ENCODE measurements at regions not wholly inside any gene's neighbourhood (a gene's known extent, or its start where the extent isn't known, plus 50 kb on each side); places are given as distances from the start of the nearest gene placed in this dataset.

DNA sequence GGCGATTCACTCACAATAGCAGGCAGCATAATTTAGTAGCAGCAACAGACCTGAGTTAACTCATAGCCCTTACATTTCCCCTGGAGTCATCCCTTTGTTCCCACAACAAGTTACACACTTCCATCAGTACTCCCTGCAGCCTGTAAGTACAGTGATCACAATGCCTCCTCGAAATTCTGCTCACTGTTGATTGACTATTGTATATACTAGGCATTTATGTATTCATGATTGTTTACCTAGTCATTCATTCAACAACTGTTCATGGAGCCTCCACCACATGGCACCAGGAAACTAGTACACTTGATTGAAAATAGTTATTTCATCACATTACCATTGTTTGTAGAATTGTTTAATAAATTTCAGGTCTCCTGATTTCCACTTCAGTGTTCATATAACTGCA is 71.4 kb upstream of the P3H2 start:
- H3K27ac ChIP-seq (ENCODE audit: poor library complexity, severe bottlenecking): no peak overlapping the region
- H3K4me1 ChIP-seq (ENCODE audit: insufficient read depth, poor library complexity, severe bottlenecking): no peaks in the 10 kb centered on the region
- TF ChIP-seq, protein P1, sequence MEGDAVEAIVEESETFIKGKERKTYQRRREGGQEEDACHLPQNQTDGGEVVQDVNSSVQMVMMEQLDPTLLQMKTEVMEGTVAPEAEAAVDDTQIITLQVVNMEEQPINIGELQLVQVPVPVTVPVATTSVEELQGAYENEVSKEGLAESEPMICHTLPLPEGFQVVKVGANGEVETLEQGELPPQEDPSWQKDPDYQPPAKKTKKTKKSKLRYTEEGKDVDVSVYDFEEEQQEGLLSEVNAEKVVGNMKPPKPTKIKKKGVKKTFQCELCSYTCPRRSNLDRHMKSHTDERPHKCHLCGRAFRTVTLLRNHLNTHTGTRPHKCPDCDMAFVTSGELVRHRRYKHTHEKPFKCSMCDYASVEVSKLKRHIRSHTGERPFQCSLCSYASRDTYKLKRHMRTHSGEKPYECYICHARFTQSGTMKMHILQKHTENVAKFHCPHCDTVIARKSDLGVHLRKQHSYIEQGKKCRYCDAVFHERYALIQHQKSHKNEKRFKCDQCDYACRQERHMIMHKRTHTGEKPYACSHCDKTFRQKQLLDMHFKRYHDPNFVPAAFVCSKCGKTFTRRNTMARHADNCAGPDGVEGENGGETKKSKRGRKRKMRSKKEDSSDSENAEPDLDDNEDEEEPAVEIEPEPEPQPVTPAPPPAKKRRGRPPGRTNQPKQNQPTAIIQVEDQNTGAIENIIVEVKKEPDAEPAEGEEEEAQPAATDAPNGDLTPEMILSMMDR (IDR thresholded peaks at IDR 0.05; ENCODE audit: poor library complexity, severe bottlenecking): no peak
- DNase-seq (ENCODE audit: low spot score): no peak
- no peak for ATAC-seq (ENCODE audit: low read depth)
- H3K36me3 ChIP-seq (ENCODE audit: low read depth): no peaks in the 10 kb centered on the region
- H3K27me3 ChIP-seq (ENCODE audit: insufficient read depth, poor library complexity, severe bottlenecking): no peaks in the 10 kb centered on the region
- H3K4me3 ChIP-seq (ENCODE audit: severe bottlenecking): no peak overlapping the region
- no peaks in the 10 kb centered on the region for H3K9me3 ChIP-seq (ENCODE audit: severe bottlenecking)

DNA sequence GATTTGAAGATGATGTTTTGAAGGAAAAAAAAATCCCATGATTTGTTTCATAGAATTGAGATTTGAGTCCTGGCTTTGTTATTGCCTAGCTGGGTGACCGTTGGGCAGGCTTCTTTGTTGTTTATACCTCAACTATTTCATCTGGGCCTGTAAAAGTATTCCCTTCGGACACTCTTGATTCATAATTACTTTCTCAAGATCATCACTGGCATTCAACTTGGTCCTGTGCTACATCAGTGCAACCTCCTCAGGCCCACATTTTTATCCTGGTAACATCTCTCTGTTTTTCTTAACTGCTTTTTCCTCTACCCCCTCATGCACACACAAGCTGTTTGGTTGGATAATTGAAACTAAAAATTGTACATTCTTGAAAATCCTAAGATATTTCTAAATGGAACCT is 67.5 kb upstream of the P3H2 start:
- TF ChIP-seq, protein P1 (IDR thresholded peaks at IDR 0.05; ENCODE audit: poor library complexity, severe bottlenecking): no peak
- DNase-seq (ENCODE audit: low spot score) (no peak), ATAC-seq (ENCODE audit: low read depth) (no peak)
- Histone ChIP-seq H3K4me3 (ENCODE audit: severe bottlenecking) (no peak overlapping the region), H3K9me3 (ENCODE audit: severe bottlenecking) (no peaks in the 10 kb centered on the region), H3K36me3 (ENCODE audit: low read depth) (no peaks in the 10 kb centered on the region), H3K27me3 (ENCODE audit: insufficient read depth, poor library complexity, severe bottlenecking) (no peaks in the 10 kb centered on the region), H3K27ac (ENCODE audit: poor library complexity, severe bottlenecking) (no peak overlapping the region), H3K4me1 (ENCODE audit: insufficient read depth, poor library complexity, severe bottlenecking) (peaks cover 10% of the 10 kb centered on the region)

DNA sequence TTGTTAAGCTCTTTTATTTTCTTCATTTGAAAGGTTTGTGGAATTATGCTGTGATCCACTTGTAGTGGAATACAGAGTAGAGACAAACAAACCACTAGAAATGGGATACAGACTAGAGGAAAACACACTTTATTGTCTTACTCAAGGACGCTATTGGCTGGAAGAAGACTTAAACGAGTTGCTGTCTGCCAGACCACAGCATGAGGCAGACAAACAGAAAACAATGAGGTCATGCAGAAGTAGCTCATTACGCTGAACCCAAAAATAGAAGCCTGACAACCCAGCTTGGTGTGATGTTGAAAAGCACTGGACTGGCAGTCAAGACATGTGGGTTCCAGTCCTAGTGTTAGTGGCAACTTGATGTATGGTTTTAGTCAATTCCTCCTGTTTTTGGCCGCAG is 62.4 kb upstream of the P3H2 start:
- H3K36me3 ChIP-seq (ENCODE audit: low read depth): no peaks in the 10 kb centered on the region
- no peak for ATAC-seq (ENCODE audit: low read depth)
- TF ChIP-seq, protein P1 (IDR thresholded peaks at IDR 0.05; ENCODE audit: poor library complexity, severe bottlenecking): no peak
- peak overlapping the region; percentile 5 for H3K27ac ChIP-seq (ENCODE audit: poor library complexity, severe bottlenecking)
- peaks cover 19% of the 10 kb centered on the region for H3K4me1 ChIP-seq (ENCODE audit: insufficient read depth, poor library complexity, severe bottlenecking)
- H3K4me3 ChIP-seq (ENCODE audit: severe bottlenecking): no peak overlapping the region
- H3K9me3 ChIP-seq (ENCODE audit: severe bottlenecking): no peaks in the 10 kb centered on the region
- DNase-seq (ENCODE audit: low spot score): no peak
- H3K27me3 ChIP-seq (ENCODE audit: insufficient read depth, poor library complexity, severe bottlenecking): no peaks in the 10 kb centered on the region

DNA sequence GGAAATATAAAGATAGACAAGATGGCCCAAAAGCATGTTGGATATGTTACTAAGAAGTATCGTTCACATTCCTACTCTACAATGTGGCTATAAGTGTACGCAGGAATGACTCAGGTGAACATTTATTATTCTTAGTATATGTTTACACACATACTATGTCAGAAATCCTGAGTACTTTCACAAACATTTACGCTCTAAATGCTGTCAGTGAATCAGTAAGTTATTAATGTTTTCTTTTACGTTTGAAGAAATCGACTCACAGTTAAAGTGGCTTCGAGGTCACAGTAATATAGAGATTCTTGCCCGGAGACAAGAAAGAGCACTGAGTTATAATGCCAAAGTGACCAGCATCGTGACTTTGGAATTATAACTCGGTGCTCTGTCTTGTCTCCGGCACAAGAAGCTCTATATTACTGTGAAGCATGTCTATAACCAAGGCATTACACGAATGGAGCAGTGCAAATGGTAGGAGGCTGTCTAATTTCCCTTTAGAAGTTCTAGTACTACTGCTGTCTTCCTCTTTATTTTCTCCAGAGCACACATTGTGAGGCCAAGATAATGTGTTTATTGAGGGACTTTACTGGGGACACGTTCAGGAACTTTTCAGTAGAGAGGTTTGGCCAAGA is 61.8 kb upstream of the P3H2 start:
- peaks cover 19% of the 10 kb centered on the region for H3K4me1 ChIP-seq (ENCODE audit: insufficient read depth, poor library complexity, severe bottlenecking)
- H3K27me3 ChIP-seq (ENCODE audit: insufficient read depth, poor library complexity, severe bottlenecking): no peaks in the 10 kb centered on the region

DNA sequence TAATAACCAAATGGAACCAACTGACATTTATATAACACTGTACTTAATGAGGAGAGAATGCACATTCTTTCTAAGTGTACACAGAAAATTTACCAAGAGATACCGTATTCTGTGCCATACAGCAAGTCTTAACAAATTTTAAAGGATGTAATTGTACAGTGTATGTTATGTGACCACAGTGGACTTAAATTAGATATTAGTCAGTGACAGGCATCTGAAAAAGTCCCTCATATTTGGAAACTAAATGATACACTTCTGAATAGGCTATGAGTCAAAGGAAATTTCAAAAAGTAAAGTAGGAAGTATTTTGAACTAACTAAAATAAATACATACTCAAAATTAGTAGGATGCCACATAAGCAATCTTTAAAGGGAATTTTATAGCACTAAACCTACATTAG is 59.6 kb upstream of the P3H2 start:
- H3K4me1 ChIP-seq (ENCODE audit: insufficient read depth, poor library complexity, severe bottlenecking): peaks cover 18% of the 10 kb centered on the region
- TF ChIP-seq, protein P1 (IDR thresholded peaks at IDR 0.05; ENCODE audit: poor library complexity, severe bottlenecking): no peak

More for the DNA sequence above, 61.8 kb upstream of the P3H2 start:
- Histone ChIP-seq H3K9me3 (ENCODE audit: severe bottlenecking) (no peaks in the 10 kb centered on the region), H3K4me3 (ENCODE audit: severe bottlenecking) (no peak overlapping the region), H3K27ac (ENCODE audit: poor library complexity, severe bottlenecking) (peak overlapping the region; percentile 5), H3K36me3 (ENCODE audit: low read depth) (no peaks in the 10 kb centered on the region)
- ATAC-seq (ENCODE audit: low read depth): no peak
- TF ChIP-seq, protein P1 (IDR thresholded peaks at IDR 0.05; ENCODE audit: poor library complexity, severe bottlenecking): no peak
- no peak for DNase-seq (ENCODE audit: low spot score)

More for the DNA sequence above, 59.6 kb upstream of the P3H2 start:
- H3K36me3 ChIP-seq (ENCODE audit: low read depth): no peaks in the 10 kb centered on the region
- DNase-seq (ENCODE audit: low spot score): no peak
- ATAC-seq (ENCODE audit: low read depth): peak; percentile 73
- H3K4me3 ChIP-seq (ENCODE audit: severe bottlenecking): no peak overlapping the region
- H3K27ac ChIP-seq (ENCODE audit: poor library complexity, severe bottlenecking): peak overlapping the region; percentile 53
- no peaks in the 10 kb centered on the region for H3K27me3 ChIP-seq (ENCODE audit: insufficient read depth, poor library complexity, severe bottlenecking)
- H3K9me3 ChIP-seq (ENCODE audit: severe bottlenecking): no peaks in the 10 kb centered on the region
